ENCODE measurements at regions not wholly inside any gene's neighbourhood (a gene's known extent, or its start where the extent isn't known, plus 50 kb on each side); places are given as distances from the start of the nearest gene placed in this dataset.

DNA sequence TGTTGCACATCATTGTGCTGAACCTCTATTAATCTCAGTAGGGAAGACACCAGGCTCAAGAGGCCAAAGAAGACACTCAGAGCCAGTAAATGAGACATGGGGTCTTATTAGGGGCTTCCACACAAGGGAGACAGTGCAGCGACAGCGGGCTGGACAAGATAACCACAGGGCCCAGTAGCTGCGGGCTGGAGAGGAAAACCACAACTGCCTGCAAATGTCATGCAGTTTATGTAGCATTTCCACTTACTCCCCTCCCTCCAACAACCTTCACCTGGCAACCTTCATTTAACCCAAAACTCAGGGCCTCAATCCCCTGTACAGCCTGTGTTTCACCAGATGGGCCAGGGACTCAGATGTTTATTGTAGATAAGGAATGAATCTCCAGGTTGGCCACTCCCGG is 185.6 kb downstream of the UTP18 start:
- no peaks in the 10 kb centered on the region for H3K4me1 ChIP-seq (ENCODE audit: low read length)
- TF ChIP-seq, protein P1, sequence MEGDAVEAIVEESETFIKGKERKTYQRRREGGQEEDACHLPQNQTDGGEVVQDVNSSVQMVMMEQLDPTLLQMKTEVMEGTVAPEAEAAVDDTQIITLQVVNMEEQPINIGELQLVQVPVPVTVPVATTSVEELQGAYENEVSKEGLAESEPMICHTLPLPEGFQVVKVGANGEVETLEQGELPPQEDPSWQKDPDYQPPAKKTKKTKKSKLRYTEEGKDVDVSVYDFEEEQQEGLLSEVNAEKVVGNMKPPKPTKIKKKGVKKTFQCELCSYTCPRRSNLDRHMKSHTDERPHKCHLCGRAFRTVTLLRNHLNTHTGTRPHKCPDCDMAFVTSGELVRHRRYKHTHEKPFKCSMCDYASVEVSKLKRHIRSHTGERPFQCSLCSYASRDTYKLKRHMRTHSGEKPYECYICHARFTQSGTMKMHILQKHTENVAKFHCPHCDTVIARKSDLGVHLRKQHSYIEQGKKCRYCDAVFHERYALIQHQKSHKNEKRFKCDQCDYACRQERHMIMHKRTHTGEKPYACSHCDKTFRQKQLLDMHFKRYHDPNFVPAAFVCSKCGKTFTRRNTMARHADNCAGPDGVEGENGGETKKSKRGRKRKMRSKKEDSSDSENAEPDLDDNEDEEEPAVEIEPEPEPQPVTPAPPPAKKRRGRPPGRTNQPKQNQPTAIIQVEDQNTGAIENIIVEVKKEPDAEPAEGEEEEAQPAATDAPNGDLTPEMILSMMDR (IDR thresholded peaks at IDR 0.05; ENCODE audit: low read depth, low read length): no peak
- no peak for TF ChIP-seq EZH2phosphoT487 (IDR thresholded peaks at IDR 0.05; ENCODE audit: low read depth)
- no peak overlapping the region for H3K9ac ChIP-seq (ENCODE audit: low read length)
- no peaks in the 10 kb centered on the region for H3K79me2 ChIP-seq (ENCODE audit: low read length)
- no peak overlapping the region for H3K4me2 ChIP-seq (ENCODE audit: low read length)
- H4K20me1 ChIP-seq (ENCODE audit: insufficient read depth, low read length): no peaks in the 10 kb centered on the region
- H3K36me3 ChIP-seq (replicated peaks; ENCODE audit: low read depth, low read length): no peaks in the 10 kb centered on the region
- H2AFZ ChIP-seq (ENCODE audit: low read depth, low read length): no peak overlapping the region
- H3K9me3 ChIP-seq (ENCODE audit: insufficient read depth, low read length): no peaks in the 10 kb centered on the region
- no peak overlapping the region for H3K27ac ChIP-seq (ENCODE audit: low read length)
- no peak overlapping the region for H3K4me3 ChIP-seq (ENCODE audit: low read length)
- H3K27me3 ChIP-seq (ENCODE audit: low read depth, low read length): peaks cover 7% of the 10 kb centered on the region; the same call in 1 of the 2 replicates

DNA sequence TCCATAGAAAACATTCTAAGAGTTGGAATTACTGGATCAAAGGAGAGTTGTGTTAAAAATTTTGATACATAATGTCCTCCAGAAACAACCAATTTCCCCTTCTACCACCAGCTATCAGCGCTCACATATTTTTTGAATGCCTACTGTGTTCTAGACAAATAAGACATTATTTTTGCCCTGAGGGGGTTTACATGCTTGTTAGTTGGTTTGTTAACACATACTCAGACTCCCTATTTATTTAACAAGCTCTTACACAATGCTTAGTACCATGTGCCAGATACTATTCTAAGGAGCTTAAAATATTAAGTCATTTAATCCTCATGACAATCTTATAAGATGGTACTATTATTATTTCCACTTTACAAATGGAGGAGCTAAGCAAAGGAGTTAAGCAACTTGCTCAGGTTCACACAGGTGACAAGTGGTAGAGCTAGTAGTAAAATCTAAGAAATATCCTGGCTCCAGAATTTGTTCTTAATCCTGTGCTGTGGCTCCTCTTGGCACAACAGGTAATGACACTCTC is 194.2 kb downstream of the UTP18 start:
- Histone ChIP-seq H2AFZ (ENCODE audit: low read depth, low read length) (no peak overlapping the region), H3K36me3 (replicated peaks; ENCODE audit: low read depth, low read length) (no peaks in the 10 kb centered on the region), H3K4me2 (ENCODE audit: low read length) (no peak overlapping the region), H3K27ac (ENCODE audit: low read length) (no peak overlapping the region), H3K4me1 (ENCODE audit: low read length) (no peaks in the 10 kb centered on the region), H3K79me2 (ENCODE audit: low read length) (no peaks in the 10 kb centered on the region), H3K27me3 (ENCODE audit: low read depth, low read length) (no peaks in the 10 kb centered on the region), H3K4me3 (ENCODE audit: low read length) (no peak overlapping the region), H3K9me3 (ENCODE audit: insufficient read depth, low read length) (no peaks in the 10 kb centered on the region), H3K9ac (ENCODE audit: low read length) (no peak overlapping the region), H4K20me1 (ENCODE audit: insufficient read depth, low read length) (no peaks in the 10 kb centered on the region)
- no peak for TF ChIP-seq EZH2phosphoT487 (IDR thresholded peaks at IDR 0.05; ENCODE audit: low read depth)
- TF ChIP-seq, protein P1 (IDR thresholded peaks at IDR 0.05; ENCODE audit: low read depth, low read length): no peak

DNA sequence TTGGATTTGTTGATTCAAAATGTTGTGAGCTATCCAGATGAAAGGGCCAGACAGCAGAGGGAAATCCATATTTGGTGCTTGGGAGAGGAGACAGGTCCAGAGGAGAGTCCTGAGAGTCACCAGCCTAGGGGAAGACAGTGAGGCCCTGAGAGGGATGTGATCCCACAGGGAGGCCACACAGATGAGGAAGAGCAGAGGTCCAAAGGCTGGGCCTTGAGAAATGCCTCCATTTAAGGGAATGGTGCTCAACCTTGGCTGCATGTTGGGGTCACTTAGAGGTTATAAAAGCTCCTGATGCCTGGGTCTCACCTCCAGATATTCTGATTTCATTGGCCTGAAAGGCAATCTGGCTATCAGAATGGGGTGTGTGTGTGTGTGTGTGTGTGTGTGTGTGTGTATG is 194.9 kb downstream of the UTP18 start:
- H3K79me2 ChIP-seq (ENCODE audit: low read length): no peaks in the 10 kb centered on the region
- no peaks in the 10 kb centered on the region for H3K9me3 ChIP-seq (ENCODE audit: insufficient read depth, low read length)
- no peak overlapping the region for H3K4me2 ChIP-seq (ENCODE audit: low read length)
- no peak for TF ChIP-seq EZH2phosphoT487 (IDR thresholded peaks at IDR 0.05; ENCODE audit: low read depth)
- TF ChIP-seq, protein P1 (IDR thresholded peaks at IDR 0.05; ENCODE audit: low read depth, low read length): no peak
- H3K27me3 ChIP-seq (ENCODE audit: low read depth, low read length): no peaks in the 10 kb centered on the region
- H2AFZ ChIP-seq (ENCODE audit: low read depth, low read length): no peak overlapping the region
- H3K36me3 ChIP-seq (replicated peaks; ENCODE audit: low read depth, low read length): no peaks in the 10 kb centered on the region
- H4K20me1 ChIP-seq (ENCODE audit: insufficient read depth, low read length): no peaks in the 10 kb centered on the region
- no peak overlapping the region for H3K27ac ChIP-seq (ENCODE audit: low read length)
- no peak overlapping the region for H3K9ac ChIP-seq (ENCODE audit: low read length)
- H3K4me1 ChIP-seq (ENCODE audit: low read length): no peaks in the 10 kb centered on the region
- no peak overlapping the region for H3K4me3 ChIP-seq (ENCODE audit: low read length)

DNA sequence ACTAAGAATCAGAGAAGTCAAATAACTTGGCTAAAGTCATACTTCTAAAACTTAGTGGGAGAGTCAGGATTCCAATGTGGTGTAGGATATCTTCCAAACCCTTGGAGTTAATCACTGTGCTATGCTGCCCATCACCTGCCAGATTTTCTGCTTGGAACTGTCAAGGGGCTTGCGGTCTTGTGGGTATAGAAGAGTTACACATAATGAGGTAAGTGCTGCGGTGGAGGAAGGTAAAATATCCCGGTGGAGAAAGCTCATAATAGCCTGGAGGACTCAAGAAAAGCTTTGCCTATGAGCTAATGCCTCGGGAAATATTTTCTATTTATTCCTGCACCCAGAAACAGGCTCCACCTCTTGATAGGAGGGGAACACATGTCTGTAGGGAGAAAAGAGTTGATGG is 195.6 kb downstream of the UTP18 start:
- no peak for TF ChIP-seq EZH2phosphoT487 (IDR thresholded peaks at IDR 0.05; ENCODE audit: low read depth)
- TF ChIP-seq, protein P1 (IDR thresholded peaks at IDR 0.05; ENCODE audit: low read depth, low read length): no peak
- Histone ChIP-seq H4K20me1 (ENCODE audit: insufficient read depth, low read length) (no peaks in the 10 kb centered on the region), H3K9me3 (ENCODE audit: insufficient read depth, low read length) (no peaks in the 10 kb centered on the region), H3K9ac (ENCODE audit: low read length) (no peak overlapping the region), H3K36me3 (replicated peaks; ENCODE audit: low read depth, low read length) (no peaks in the 10 kb centered on the region), H3K27me3 (ENCODE audit: low read depth, low read length) (no peaks in the 10 kb centered on the region), H3K4me2 (ENCODE audit: low read length) (no peak overlapping the region), H3K27ac (ENCODE audit: low read length) (no peak overlapping the region), H3K4me3 (ENCODE audit: low read length) (no peak overlapping the region), H2AFZ (ENCODE audit: low read depth, low read length) (no peak overlapping the region), H3K79me2 (ENCODE audit: low read length) (no peaks in the 10 kb centered on the region), H3K4me1 (ENCODE audit: low read length) (no peaks in the 10 kb centered on the region)
